ENCODE measurements at regions not wholly inside any gene's neighbourhood (a gene's known extent, or its start where the extent isn't known, plus 50 kb on each side); places are given as distances from the start of the nearest gene placed in this dataset.

GRCh38 chr6:166855416-166855815, 100.9 kb downstream of the RNASET2 start:
- TF ChIP-seq, protein P1, sequence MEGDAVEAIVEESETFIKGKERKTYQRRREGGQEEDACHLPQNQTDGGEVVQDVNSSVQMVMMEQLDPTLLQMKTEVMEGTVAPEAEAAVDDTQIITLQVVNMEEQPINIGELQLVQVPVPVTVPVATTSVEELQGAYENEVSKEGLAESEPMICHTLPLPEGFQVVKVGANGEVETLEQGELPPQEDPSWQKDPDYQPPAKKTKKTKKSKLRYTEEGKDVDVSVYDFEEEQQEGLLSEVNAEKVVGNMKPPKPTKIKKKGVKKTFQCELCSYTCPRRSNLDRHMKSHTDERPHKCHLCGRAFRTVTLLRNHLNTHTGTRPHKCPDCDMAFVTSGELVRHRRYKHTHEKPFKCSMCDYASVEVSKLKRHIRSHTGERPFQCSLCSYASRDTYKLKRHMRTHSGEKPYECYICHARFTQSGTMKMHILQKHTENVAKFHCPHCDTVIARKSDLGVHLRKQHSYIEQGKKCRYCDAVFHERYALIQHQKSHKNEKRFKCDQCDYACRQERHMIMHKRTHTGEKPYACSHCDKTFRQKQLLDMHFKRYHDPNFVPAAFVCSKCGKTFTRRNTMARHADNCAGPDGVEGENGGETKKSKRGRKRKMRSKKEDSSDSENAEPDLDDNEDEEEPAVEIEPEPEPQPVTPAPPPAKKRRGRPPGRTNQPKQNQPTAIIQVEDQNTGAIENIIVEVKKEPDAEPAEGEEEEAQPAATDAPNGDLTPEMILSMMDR (IDR thresholded peaks at IDR 0.05) = no peak
- TF ChIP-seq POLR2A (IDR thresholded peaks at IDR 0.05) = no peak
- DNase-seq = no peak
- H3K9me3 ChIP-seq = no peaks in the 10 kb centered on the region
- H3K36me3 ChIP-seq = no peaks in the 10 kb centered on the region
- no peaks in the 10 kb centered on the region for H3K27me3 ChIP-seq
- H3K27ac ChIP-seq = no peak overlapping the region
- H3K4me3 ChIP-seq = no peak overlapping the region
- no peaks in the 10 kb centered on the region for H3K4me1 ChIP-seq

- Histone ChIP-seq H3K4me3 (no peak overlapping the region), H3K4me1 (no peaks in the 10 kb centered on the region), H3K36me3 (no peaks in the 10 kb centered on the region), H3K27ac (no peak overlapping the region), H3K9me3 (no peaks in the 10 kb centered on the region), H3K27me3 (no peaks in the 10 kb centered on the region)
- TF ChIP-seq POLR2A (IDR thresholded peaks at IDR 0.05) = no peak
- TF ChIP-seq, protein P1 (IDR thresholded peaks at IDR 0.05) = no peak
- DNase-seq = no peak
Measured at GRCh38 chr6:166853371-166854325, 102.7 kb downstream of the RNASET2 start.

- H3K27me3 ChIP-seq = no peaks in the 10 kb centered on the region
- H3K9me3 ChIP-seq = no peaks in the 10 kb centered on the region
- H3K36me3 ChIP-seq = no peaks in the 10 kb centered on the region
- no peak overlapping the region for H3K4me3 ChIP-seq
- no peak overlapping the region for H3K27ac ChIP-seq
- DNase-seq = peak in 1 of 3 donors; percentile 48
- no peak for TF ChIP-seq POLR2A (IDR thresholded peaks at IDR 0.05)
- TF ChIP-seq, protein P1 (IDR thresholded peaks at IDR 0.05) = no peak
- no peaks in the 10 kb centered on the region for H3K4me1 ChIP-seq
Measured at GRCh38 chr6:166852451-166852975, 103.8 kb downstream of the RNASET2 start.

GRCh38 chr6:166851911-166852310, 104.4 kb downstream of the RNASET2 start:
- Histone ChIP-seq H3K9me3 (no peaks in the 10 kb centered on the region), H3K36me3 (no peaks in the 10 kb centered on the region), H3K27me3 (no peaks in the 10 kb centered on the region), H3K4me1 (no peaks in the 10 kb centered on the region), H3K27ac (no peak overlapping the region), H3K4me3 (no peak overlapping the region)
- no peak for DNase-seq
- TF ChIP-seq, protein P1 (IDR thresholded peaks at IDR 0.05) = no peak
- TF ChIP-seq POLR2A (IDR thresholded peaks at IDR 0.05) = no peak

GRCh38 chr6:166851426-166851825, 104.9 kb downstream of the RNASET2 start:
- Histone ChIP-seq H3K9me3 (no peaks in the 10 kb centered on the region), H3K27me3 (no peaks in the 10 kb centered on the region), H3K36me3 (no peaks in the 10 kb centered on the region), H3K4me1 (no peaks in the 10 kb centered on the region), H3K27ac (no peak overlapping the region), H3K4me3 (no peak overlapping the region)
- TF ChIP-seq POLR2A (IDR thresholded peaks at IDR 0.05) = no peak
- TF ChIP-seq, protein P1 (IDR thresholded peaks at IDR 0.05) = no peak
- DNase-seq = no peak
